Activated CD8-positive, alpha-beta memory T cell treated with anti-CD3 and anti-CD28 coated beads, Interleukin-2, amount 10 ng/mL, durations not matched to agents 7 days and 5 days (primary cell): ENCODE measurements at regions not wholly inside any gene's neighbourhood (a gene's known extent, or its start where the extent isn't known, plus 50 kb on each side); places are given as distances from the start of the nearest gene placed in this dataset.

ENCODE experiments used
- ATAC-seq: fragments of 150-1000 bp; cut with Tn5 transposase; one replicate; pipeline ENCODE4 v1.10.0; 2021; ENCODE audit warnings: moderate library complexity
- CTCF ChIA-PET: fragments of 350-600 bp; sonication (Branson Sonifier 250); formaldehyde crosslinking; loops from one replicate; lab custom pipeline; 2021; ENCODE audit warnings: antibody characterized with exemption; lab: Charles Lee
- DNase-seq: peaks from one replicate; pipeline ENCODE4 v3.0.0-alpha.2; 2020
- H3K27ac Mint-ChIP-seq: one replicate; pipeline ENCODE4 v1.8.0; 2021; ENCODE audit warnings: mild to moderate bottlenecking, mixed read lengths
- H3K27me3 Mint-ChIP-seq: one replicate; pipeline ENCODE4 v1.8.0; 2021; ENCODE audit warnings: mixed read lengths
- H3K36me3 Mint-ChIP-seq: one replicate; pipeline ENCODE4 v1.8.0; 2021; ENCODE audit warnings: mild to moderate bottlenecking, mixed read lengths
- H3K4me1 Mint-ChIP-seq: one replicate; pipeline ENCODE4 v1.8.0; 2021; ENCODE audit warnings: mixed read lengths
- H3K4me3 Mint-ChIP-seq: one replicate; pipeline ENCODE4 v1.8.0; 2021; ENCODE audit warnings: mild to moderate bottlenecking, moderate library complexity, mixed read lengths
- H3K9me3 Mint-ChIP-seq: one replicate; pipeline ENCODE4 v1.8.0; 2022; ENCODE audit warnings: low read depth, mixed read lengths

- H3K4me3 Mint-ChIP-seq: no peak overlapping the region
- no peaks in the 10 kb centered on the region for H3K4me1 Mint-ChIP-seq
- H3K9me3 Mint-ChIP-seq: peaks cover 2% of the 10 kb centered on the region
- H3K27ac Mint-ChIP-seq: no peak overlapping the region
- H3K36me3 Mint-ChIP-seq: no peaks in the 10 kb centered on the region
- no peak for DNase-seq
- ATAC-seq: no peak
- CTCF ChIA-PET: interaction anchor here (0.7 kb wide), 1 partner anchor 1319 kb away, joined by 3 read pairs; no protein-coding TSS in a partner anchor
- peaks cover 9% of the 10 kb centered on the region for H3K27me3 Mint-ChIP-seq
Measured at GRCh38 chr2:37425408-37425807, 81.0 kb downstream of the QPCT start.

- CTCF ChIA-PET: no interaction called here
Measured at GRCh38 chr2:37427241-37427640, 82.8 kb downstream of the QPCT start.

GRCh38 chr2:37436323-37436722 is 91.9 kb downstream of the QPCT start:
- no peak overlapping the region for H3K27ac Mint-ChIP-seq
- ATAC-seq (no peak), DNase-seq (no peak)
- H3K36me3 Mint-ChIP-seq: no peaks in the 10 kb centered on the region
- H3K4me1 Mint-ChIP-seq: no peaks in the 10 kb centered on the region
- no peaks in the 10 kb centered on the region for H3K9me3 Mint-ChIP-seq
- CTCF ChIA-PET: no interaction called here
- no peak overlapping the region for H3K4me3 Mint-ChIP-seq
- H3K27me3 Mint-ChIP-seq: peaks cover 17% of the 10 kb centered on the region

More at GRCh38 chr2:37427241-37427640, 82.8 kb downstream of the QPCT start:
- Mint-ChIP-seq H3K9me3 (peaks cover 2% of the 10 kb centered on the region), H3K27me3 (peaks cover 11% of the 10 kb centered on the region), H3K36me3 (no peaks in the 10 kb centered on the region), H3K4me3 (no peak overlapping the region), H3K27ac (no peak overlapping the region), H3K4me1 (no peaks in the 10 kb centered on the region)
- DNase-seq (no peak), ATAC-seq (no peak)

DNA sequence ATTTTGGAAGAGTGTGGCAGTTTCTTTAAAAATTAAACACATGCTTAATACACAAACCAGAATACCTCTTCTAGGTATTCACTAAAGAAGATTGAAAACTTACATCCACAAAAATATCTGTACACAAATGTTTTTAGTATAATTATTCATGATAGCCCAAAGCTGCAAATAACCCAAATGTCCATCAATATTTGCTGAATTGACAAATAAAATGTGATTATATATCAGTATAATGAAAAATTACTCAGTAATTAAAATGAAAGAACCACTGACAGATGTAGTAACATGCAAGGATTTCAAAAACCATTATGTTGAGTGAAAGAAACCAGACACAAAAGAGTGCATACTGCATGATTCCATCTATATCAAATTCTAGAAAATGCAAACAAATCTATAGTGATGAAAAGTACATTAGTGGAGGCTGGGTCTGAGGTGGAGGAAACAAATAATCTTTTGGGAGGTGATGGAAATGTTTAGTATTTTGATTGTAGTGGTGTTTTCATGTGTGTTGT is 94.8 kb downstream of the QPCT start:
- CTCF ChIA-PET: no interaction called here
- no peaks in the 10 kb centered on the region for H3K4me1 Mint-ChIP-seq

GRCh38 chr2:37441055-37441454 is 96.6 kb downstream of the QPCT start:
- Mint-ChIP-seq H3K9me3 (no peaks in the 10 kb centered on the region), H3K27ac (no peak overlapping the region), H3K4me3 (no peak overlapping the region), H3K36me3 (peaks cover 2% of the 10 kb centered on the region), H3K27me3 (peaks cover 2% of the 10 kb centered on the region), H3K4me1 (no peaks in the 10 kb centered on the region)
- DNase-seq: no peak
- ATAC-seq: no peak
- CTCF ChIA-PET: no interaction called here

More for the DNA sequence above, 94.8 kb downstream of the QPCT start:
- Mint-ChIP-seq H3K36me3 (peaks cover 2% of the 10 kb centered on the region), H3K9me3 (no peaks in the 10 kb centered on the region), H3K27me3 (peaks cover 3% of the 10 kb centered on the region), H3K4me3 (no peak overlapping the region), H3K27ac (no peak overlapping the region)
- DNase-seq (no peak), ATAC-seq (no peak)

DNA sequence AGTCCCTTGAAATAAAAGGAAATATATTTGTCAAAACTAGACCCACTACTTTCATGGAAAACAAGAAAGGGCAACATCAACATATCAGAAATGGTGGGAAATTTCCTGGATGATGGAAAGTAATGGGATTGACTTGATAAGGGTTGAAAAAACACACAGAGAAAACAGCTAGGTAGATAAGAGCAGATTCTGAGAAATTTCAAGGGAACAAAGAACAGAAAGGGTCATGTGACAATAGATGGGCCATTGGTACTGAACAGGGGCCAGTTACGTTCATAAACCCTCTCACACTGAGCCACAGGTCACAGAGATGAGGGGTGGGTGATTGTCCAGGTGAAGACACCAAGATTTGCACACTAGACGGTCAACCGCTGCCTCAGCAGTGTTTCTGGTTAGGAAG is 98.7 kb downstream of the QPCT start:
- CTCF ChIA-PET: interaction anchor here (0.6 kb wide), 1 partner anchor 34 kb away, joined by 4 read pairs; no protein-coding TSS in a partner anchor
- peaks cover 2% of the 10 kb centered on the region for H3K36me3 Mint-ChIP-seq
- no peak for ATAC-seq

GRCh38 chr2:37447446-37447845 is 103.0 kb downstream of the QPCT start:
- peaks cover 4% of the 10 kb centered on the region for H3K36me3 Mint-ChIP-seq
- H3K27me3 Mint-ChIP-seq: peaks cover 8% of the 10 kb centered on the region
- CTCF ChIA-PET: interaction anchor here (1.5 kb wide), 1 partner anchor 430 kb away, joined by 4 read pairs; no protein-coding TSS in a partner anchor
- no peak overlapping the region for H3K4me3 Mint-ChIP-seq
- H3K27ac Mint-ChIP-seq: no peak overlapping the region
- peaks cover 3% of the 10 kb centered on the region for H3K4me1 Mint-ChIP-seq
- DNase-seq: no peak
- no peak for ATAC-seq
- H3K9me3 Mint-ChIP-seq: peaks cover 2% of the 10 kb centered on the region

More for the DNA sequence above, 98.7 kb downstream of the QPCT start:
- H3K27me3 Mint-ChIP-seq: peaks cover 8% of the 10 kb centered on the region
- H3K4me3 Mint-ChIP-seq: no peak overlapping the region
- no peaks in the 10 kb centered on the region for H3K9me3 Mint-ChIP-seq
- DNase-seq: no peak
- H3K4me1 Mint-ChIP-seq: no peaks in the 10 kb centered on the region
- no peak overlapping the region for H3K27ac Mint-ChIP-seq

GRCh38 chr2:37448342-37449120 is 104.1 kb downstream of the QPCT start:
- H3K27me3 Mint-ChIP-seq: peaks cover 8% of the 10 kb centered on the region
- CTCF ChIA-PET: no interaction called here
- peaks cover 6% of the 10 kb centered on the region for H3K36me3 Mint-ChIP-seq
- H3K4me1 Mint-ChIP-seq: peaks cover 8% of the 10 kb centered on the region
- no peak for DNase-seq
- H3K4me3 Mint-ChIP-seq: no peak overlapping the region
- no peak overlapping the region for H3K27ac Mint-ChIP-seq
- peaks cover 2% of the 10 kb centered on the region for H3K9me3 Mint-ChIP-seq
- ATAC-seq: no peak

DNA sequence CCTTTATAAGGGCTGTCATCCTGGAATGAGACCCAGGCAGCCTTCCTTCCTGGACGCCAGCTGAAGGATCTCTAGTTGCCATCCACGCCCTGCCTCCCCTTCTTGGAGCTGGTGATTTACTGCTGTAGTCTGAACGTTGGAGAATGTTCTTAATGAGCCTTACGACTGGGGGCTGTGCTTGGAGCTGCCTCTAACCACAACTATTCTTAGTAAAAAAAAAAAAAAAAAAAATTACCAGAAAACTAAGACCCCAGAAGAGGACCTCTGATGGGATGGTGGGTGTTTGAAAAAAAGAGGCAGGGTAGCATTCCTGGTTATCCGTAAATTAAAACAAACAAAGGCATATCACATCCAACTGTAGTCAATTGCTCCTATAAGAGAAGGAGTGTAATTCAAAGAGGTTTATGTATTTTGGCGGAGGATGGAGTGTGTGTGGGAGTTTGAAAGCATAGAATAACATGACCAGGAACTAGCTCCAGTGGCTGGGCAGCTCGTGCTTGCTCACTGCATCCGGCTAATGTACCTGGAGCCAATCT is 105.4 kb downstream of the QPCT start:
- Mint-ChIP-seq H3K4me3 (no peak overlapping the region), H3K36me3 (peaks cover 6% of the 10 kb centered on the region), H3K27me3 (peaks cover 8% of the 10 kb centered on the region), H3K4me1 (peaks cover 8% of the 10 kb centered on the region), H3K9me3 (peaks cover 2% of the 10 kb centered on the region), H3K27ac (no peak overlapping the region)
- CTCF ChIA-PET: interaction anchor here (0.6 to 1.0 kb wide), 2 partner anchors 9 to 73 kb away, joined by 3 read pairs; no protein-coding TSS in a partner anchor
- ATAC-seq (no peak), DNase-seq (no peak)

- Mint-ChIP-seq H3K36me3 (peaks cover 17% of the 10 kb centered on the region), H3K4me3 (no peak overlapping the region), H3K27ac (peak overlapping the region; percentile 21), H3K27me3 (no peaks in the 10 kb centered on the region), H3K9me3 (peaks cover 7% of the 10 kb centered on the region), H3K4me1 (peaks cover 28% of the 10 kb centered on the region)
- CTCF ChIA-PET: no interaction called here
- ATAC-seq (no peak), DNase-seq (no peak)
Measured at GRCh38 chr2:37453027-37453426, 108.6 kb downstream of the QPCT start.

DNA sequence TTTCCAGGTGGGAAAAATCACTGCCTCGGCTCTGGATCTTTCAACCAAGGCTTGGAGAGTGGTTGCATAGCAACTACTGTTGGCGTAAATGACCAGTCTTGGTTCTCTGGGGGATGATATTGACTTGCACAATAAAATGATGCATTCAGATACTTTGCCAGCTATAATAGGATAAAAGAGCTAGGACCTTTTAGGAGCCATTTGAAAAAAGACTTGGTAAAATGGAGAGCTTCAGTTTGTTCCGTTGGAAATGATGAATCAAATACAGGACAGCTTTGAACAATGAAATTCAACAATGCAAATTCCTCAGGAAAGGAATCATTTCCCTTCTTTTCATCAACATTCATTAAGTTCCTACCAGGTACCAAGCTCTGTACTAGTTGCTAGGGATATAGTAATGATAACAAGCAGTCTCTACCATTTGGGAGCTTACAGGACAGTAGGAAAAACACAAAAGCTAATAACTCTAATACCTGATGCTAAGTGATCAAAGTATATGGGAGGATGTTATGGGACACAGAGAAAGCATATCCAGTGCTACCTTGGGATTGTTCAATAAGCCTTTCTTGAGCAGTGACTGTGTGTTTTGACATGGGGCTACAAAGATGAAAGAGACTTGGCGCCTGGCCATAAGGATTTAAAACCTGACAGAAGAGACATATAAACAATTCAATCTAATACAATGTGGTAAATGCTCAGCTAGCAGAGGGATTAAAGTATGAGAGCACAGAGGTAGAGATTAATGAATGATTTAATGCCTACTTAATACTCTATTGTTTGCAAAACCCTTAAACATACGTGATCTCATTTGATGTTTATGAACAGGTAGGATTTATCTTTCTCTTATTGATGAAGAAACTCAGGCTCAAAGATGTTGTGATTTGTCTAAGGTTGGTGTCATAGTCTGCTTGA is 110.7 kb downstream of the QPCT start:
- no peak overlapping the region for H3K4me3 Mint-ChIP-seq
- no peaks in the 10 kb centered on the region for H3K27me3 Mint-ChIP-seq
- peaks cover 34% of the 10 kb centered on the region for H3K4me1 Mint-ChIP-seq
- peaks cover 17% of the 10 kb centered on the region for H3K36me3 Mint-ChIP-seq
- CTCF ChIA-PET: no interaction called here
- no peak overlapping the region for H3K27ac Mint-ChIP-seq
- H3K9me3 Mint-ChIP-seq: peaks cover 7% of the 10 kb centered on the region
- DNase-seq (no peak), ATAC-seq (no peak)

DNA sequence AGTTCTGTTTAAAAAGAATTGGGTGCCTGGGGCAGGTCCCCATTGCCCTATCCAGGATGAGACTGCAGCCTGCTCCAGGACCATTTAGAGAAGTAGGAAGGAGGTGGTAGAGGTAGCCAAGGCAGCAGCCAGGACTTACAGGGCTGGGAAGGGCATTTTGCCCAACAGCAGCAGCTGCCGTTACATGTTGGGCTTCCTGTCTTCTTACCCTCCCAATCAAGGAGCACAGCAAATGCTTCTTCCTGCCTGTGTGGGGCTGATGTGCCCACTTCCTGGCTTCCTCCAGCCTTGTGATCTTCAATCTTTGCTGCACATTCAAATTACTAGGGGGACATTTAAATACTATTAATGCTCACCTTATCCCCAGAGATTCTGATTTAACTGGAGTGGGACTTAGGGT is 112.0 kb downstream of the QPCT start:
- Mint-ChIP-seq H3K4me1 (peaks cover 34% of the 10 kb centered on the region), H3K9me3 (peaks cover 7% of the 10 kb centered on the region), H3K36me3 (peaks cover 17% of the 10 kb centered on the region), H3K27ac (peak overlapping the region; percentile 71), H3K27me3 (no peaks in the 10 kb centered on the region), H3K4me3 (no peak overlapping the region)
- DNase-seq: peak; percentile 57
- CTCF ChIA-PET: interaction anchor here (1.1 to 1.5 kb wide), 3 partner anchors 11 to 526 kb away, joined by 3 to 4 read pairs (median 3); no protein-coding TSS in a partner anchor
- peak; percentile 76 for ATAC-seq

DNA sequence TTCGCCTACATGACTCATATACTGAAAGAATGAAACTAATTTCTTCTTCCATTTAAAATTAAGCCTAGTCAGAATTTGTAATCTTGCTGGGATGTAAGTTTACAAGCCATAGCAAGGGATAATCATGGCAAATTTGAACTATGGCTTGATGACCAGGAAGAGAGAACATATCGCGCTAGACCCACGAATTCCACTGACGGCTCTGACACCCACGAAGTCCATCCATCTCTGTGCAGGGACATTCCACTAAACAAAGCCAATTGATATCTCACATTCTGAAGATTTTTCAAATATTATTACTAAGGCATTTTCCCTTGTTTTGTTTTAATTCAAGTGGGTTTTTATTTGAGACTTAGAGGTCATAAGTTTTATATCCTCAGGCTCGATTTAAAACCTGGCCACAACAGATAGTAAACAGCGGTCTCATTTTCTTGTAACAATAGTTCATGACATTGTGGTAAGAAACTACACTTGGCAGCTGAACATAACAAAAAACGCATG is 113.0 kb downstream of the QPCT start:
- DNase-seq (no peak), ATAC-seq (no peak)
- Mint-ChIP-seq H3K27ac (no peak overlapping the region), H3K4me3 (no peak overlapping the region), H3K9me3 (peaks cover 5% of the 10 kb centered on the region), H3K4me1 (peaks cover 32% of the 10 kb centered on the region), H3K36me3 (peaks cover 14% of the 10 kb centered on the region), H3K27me3 (no peaks in the 10 kb centered on the region)
- CTCF ChIA-PET: interaction anchor here (1.3 kb wide), 1 partner anchor 61 kb away, joined by 3 read pairs; no protein-coding TSS in a partner anchor
